ENCODE measurements at regions not wholly inside any gene's neighbourhood (a gene's known extent, or its start where the extent isn't known, plus 50 kb on each side); places are given as distances from the start of the nearest gene placed in this dataset.

DNA sequence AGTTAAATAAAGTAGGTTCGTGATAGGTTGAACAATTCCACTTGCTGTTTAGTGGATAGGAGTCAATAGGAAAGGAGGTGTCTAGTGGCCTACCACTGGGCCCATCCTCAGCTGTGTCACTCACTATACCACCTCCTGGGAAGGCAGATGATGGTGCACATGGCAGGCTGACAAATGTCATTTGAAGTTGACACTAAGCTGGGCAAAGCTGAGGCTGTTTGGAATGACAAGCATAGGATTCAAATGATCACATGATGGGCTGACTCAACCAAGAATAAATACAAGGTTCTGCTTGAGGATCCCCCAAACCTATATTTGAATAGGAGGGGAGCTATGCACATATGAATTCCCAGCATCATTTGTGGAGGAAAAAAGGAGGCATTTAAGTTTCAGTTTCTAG is 489.8 kb downstream of the RPS24 start (continued):
- TF ChIP-seq YY1 (IDR thresholded peaks at IDR 0.05; ENCODE audit: extremely low read depth, insufficient replicate concordance, low read depth, low read length) (no peak), CBX3 (IDR thresholded peaks at IDR 0.05; ENCODE audit: low read depth) (no peak), EZH2 (IDR thresholded peaks at IDR 0.05) (no peak), ELF1 (IDR thresholded peaks at IDR 0.05; ENCODE audit: borderline replicate concordance, low read depth) (no peak), POLR2AphosphoS5 (IDR thresholded peaks at IDR 0.05; ENCODE audit: low read depth, low read length) (no peak)
- TF ChIP-seq, protein P1, sequence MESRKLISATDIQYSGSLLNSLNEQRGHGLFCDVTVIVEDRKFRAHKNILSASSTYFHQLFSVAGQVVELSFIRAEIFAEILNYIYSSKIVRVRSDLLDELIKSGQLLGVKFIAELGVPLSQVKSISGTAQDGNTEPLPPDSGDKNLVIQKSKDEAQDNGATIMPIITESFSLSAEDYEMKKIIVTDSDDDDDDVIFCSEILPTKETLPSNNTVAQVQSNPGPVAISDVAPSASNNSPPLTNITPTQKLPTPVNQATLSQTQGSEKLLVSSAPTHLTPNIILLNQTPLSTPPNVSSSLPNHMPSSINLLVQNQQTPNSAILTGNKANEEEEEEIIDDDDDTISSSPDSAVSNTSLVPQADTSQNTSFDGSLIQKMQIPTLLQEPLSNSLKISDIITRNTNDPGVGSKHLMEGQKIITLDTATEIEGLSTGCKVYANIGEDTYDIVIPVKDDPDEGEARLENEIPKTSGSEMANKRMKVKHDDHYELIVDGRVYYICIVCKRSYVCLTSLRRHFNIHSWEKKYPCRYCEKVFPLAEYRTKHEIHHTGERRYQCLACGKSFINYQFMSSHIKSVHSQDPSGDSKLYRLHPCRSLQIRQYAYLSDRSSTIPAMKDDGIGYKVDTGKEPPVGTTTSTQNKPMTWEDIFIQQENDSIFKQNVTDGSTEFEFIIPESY (IDR thresholded peaks at IDR 0.05; ENCODE audit: extremely low read depth, insufficient replicate concordance, low read length), result no peak

DNA sequence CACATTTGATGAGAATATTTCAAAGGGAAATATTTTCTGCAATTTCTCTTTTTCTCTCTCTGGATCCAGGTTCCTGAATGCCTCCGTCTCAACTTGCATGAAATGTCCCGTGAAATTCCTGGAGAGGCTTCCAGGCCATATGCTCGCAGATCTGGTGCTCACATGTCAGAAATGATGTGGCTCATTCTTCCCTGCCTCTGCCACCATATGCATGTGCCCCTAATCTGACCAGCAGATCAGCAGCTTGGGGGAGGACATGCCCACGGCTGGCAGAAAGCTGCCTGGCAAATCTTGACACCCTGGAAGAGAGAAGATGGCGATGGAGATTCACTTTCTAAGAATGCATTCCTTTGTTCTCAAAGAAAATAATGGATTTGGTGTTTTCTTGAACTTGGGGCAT is 490.7 kb downstream of the RPS24 start:
- H3K9ac ChIP-seq (ENCODE audit: low read length), result no peak overlapping the region
- no peak for TF ChIP-seq CBX3 (IDR thresholded peaks at IDR 0.05; ENCODE audit: low read depth)
- no peaks in the 10 kb centered on the region for H3K79me2 ChIP-seq (ENCODE audit: insufficient read depth, low read length)
- no peaks in the 10 kb centered on the region for H3K27me3 ChIP-seq (ENCODE audit: insufficient read depth, low read length)
- H2AFZ ChIP-seq (ENCODE audit: low read depth, low read length, poor library complexity, severe bottlenecking), result no peak overlapping the region
- ChIA-PET CTCF (no interaction called here), POLR2A (no interaction called here), RAD21 (ENCODE audit: low non-redundant PET in 1 of 2, low total read pairs in 2 of 2, uncharacterized antibody in 2 of 2, unreplicated experiment in 2 of 2) (no interaction called here)
- no peak overlapping the region for H3K4me2 ChIP-seq (ENCODE audit: low read length)
- no peaks in the 10 kb centered on the region for H4K20me1 ChIP-seq (ENCODE audit: insufficient read depth)
- no peaks in the 10 kb centered on the region for H3K9me2 ChIP-seq (ENCODE audit: insufficient read depth)
- peaks cover 0 to 11% of the 10 kb centered on the region in 2 experiments; a peak in 2 of 4 replicates for H3K4me1 ChIP-seq (ENCODE audit: control insufficient read depth in 1 of 2, insufficient read depth in 2 of 2, low read length in 2 of 2)
- no peak for ATAC-seq
- DNase-seq (ENCODE audit: low read depth, low spot score), result no peak
- H3K9me3 ChIP-seq (ENCODE audit: control insufficient read depth in 1 of 2, insufficient read depth in 1 of 2, low read depth in 1 of 2, low read length in 2 of 2), result no peaks in the 10 kb centered on the region
- no peak overlapping the region for H3K27ac ChIP-seq (ENCODE audit: low read depth, low read length)
- no peak overlapping the region for H3K4me3 ChIP-seq (replicated peaks in 1 of 2; ENCODE audit: low read depth in 1 of 2, low read length in 2 of 2)
- no TSS peak for BruUV-seq (replicated peaks)
- no peaks in the 10 kb centered on the region for H3K36me3 ChIP-seq (ENCODE audit: control insufficient read depth in 1 of 2, insufficient read depth in 2 of 2, low read length in 2 of 2)
- intact Hi-C loops (cut with micrococcal nuclease), result no loop called here

All from HCT116 (cell line).